ENCODE measurements at regions not wholly inside any gene's neighbourhood (a gene's known extent, or its start where the extent isn't known, plus 50 kb on each side); places are given as distances from the start of the nearest gene placed in this dataset.

- Histone ChIP-seq H3K27me3 (ENCODE audit: control insufficient read depth, insufficient read depth, low read length) (no peaks in the 10 kb centered on the region), H3K27ac (ENCODE audit: low read depth, low read length) (no peak overlapping the region), H3K9me3 (ENCODE audit: control insufficient read depth, insufficient read depth, low read length) (no peaks in the 10 kb centered on the region), H3K4me3 (ENCODE audit: low read depth, low read length) (no peak overlapping the region)
- no peak for TF ChIP-seq CTCF (IDR thresholded peaks at IDR 0.05; ENCODE audit: low read depth, low read length)
- CTCF ChIA-PET, result no interaction called here
- DNase-seq (ENCODE audit: low read depth, low spot score), result no peak
- POLR2A ChIA-PET, result no interaction called here
Observed at GRCh38 chr11:122033193-122033592, 82.8 kb downstream of the BLID start.

- H3K27me3 ChIP-seq (ENCODE audit: control insufficient read depth, insufficient read depth, low read length), result no peaks in the 10 kb centered on the region
- H3K27ac ChIP-seq (ENCODE audit: low read depth, low read length), result no peak overlapping the region
- H3K9me3 ChIP-seq (ENCODE audit: control insufficient read depth, insufficient read depth, low read length), result no peaks in the 10 kb centered on the region
- no peak overlapping the region for H3K4me3 ChIP-seq (ENCODE audit: low read depth, low read length)
- no peak for TF ChIP-seq CTCF (IDR thresholded peaks at IDR 0.05; ENCODE audit: low read depth, low read length)
- CTCF ChIA-PET, result interaction anchor here (0.7 kb wide), 1 partner anchor 377 kb away, joined by 3 read pairs; no protein-coding TSS in a partner anchor
- POLR2A ChIA-PET, result no interaction called here
- no peak for DNase-seq (ENCODE audit: low read depth, low spot score)
Observed at GRCh38 chr11:122032317-122032716, 83.7 kb downstream of the BLID start.

DNA sequence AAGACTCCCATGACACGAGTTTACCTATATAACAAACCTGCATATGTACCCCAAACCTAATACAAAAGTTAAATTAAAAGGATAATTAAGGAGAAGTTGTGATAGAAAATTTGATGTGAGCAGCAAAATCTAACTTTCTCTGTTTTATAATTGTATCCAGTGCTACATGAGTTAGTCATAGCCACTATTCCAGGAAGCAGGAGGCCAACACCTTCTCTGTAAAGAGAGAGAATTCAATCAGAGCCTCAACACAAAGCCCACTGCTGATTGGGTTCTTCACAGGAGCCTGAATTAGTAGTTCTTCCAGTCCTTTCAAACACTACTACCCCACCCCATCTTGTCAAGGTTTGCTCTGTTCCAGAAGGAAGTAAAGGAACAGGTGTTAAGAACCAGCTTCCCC is 84.2 kb downstream of the BLID start:
- H3K27me3 ChIP-seq (ENCODE audit: control insufficient read depth, insufficient read depth, low read length), result no peaks in the 10 kb centered on the region
- H3K27ac ChIP-seq (ENCODE audit: low read depth, low read length), result no peak overlapping the region
- ChIA-PET POLR2A (no interaction called here), CTCF (interaction anchor here (0.7 kb wide), 2 partner anchors 376 to 380 kb away, joined by 3 to 7 read pairs; no protein-coding TSS in a partner anchor)
- H3K4me3 ChIP-seq (ENCODE audit: low read depth, low read length), result no peak overlapping the region
- DNase-seq (ENCODE audit: low read depth, low spot score), result no peak
- H3K9me3 ChIP-seq (ENCODE audit: control insufficient read depth, insufficient read depth, low read length), result no peaks in the 10 kb centered on the region
- TF ChIP-seq CTCF (IDR thresholded peaks at IDR 0.05; ENCODE audit: low read depth, low read length), result no peak

DNA sequence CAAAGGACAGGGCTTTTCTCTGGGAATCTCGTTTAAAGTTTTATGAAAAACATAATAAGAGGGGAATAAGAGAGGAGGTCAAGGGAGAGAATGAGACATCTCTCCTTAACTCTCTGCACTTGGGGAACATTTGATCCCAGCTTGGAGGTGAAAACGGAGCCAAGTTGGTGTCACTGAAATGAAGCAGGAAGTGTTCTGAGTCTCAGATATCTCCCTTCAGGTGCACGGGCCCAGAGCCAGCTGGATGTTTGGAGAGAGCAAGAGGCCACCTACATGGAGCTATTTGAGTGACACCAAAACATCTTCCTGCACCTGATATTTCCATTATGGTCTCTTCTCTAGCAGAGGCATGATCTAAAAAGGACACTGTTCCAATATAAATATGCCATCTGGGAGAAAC is 85.7 kb downstream of the BLID start:
- no peaks in the 10 kb centered on the region for H3K9me3 ChIP-seq (ENCODE audit: control insufficient read depth, insufficient read depth, low read length)
- TF ChIP-seq CTCF (IDR thresholded peaks at IDR 0.05; ENCODE audit: low read depth, low read length), result no peak
- no peak for DNase-seq (ENCODE audit: low read depth, low spot score)
- H3K27me3 ChIP-seq (ENCODE audit: control insufficient read depth, insufficient read depth, low read length), result no peaks in the 10 kb centered on the region
- H3K27ac ChIP-seq (ENCODE audit: low read depth, low read length), result no peak overlapping the region
- no peak overlapping the region for H3K4me3 ChIP-seq (ENCODE audit: low read depth, low read length)
- ChIA-PET CTCF (interaction anchor here (0.6 to 1.1 kb wide), 2 partner anchors 375 to 599 kb away, joined by 3 to 4 read pairs; no protein-coding TSS in a partner anchor), POLR2A (interaction anchor here (0.6 kb wide), 1 partner anchor 123 kb away, joined by 10 read pairs; no protein-coding TSS in a partner anchor)

GRCh38 chr11:122028545-122028944 is 87.5 kb downstream of the BLID start:
- ChIA-PET POLR2A (no interaction called here), CTCF (no interaction called here)
- Histone ChIP-seq H3K4me3 (ENCODE audit: low read depth, low read length) (no peak overlapping the region), H3K27me3 (ENCODE audit: control insufficient read depth, insufficient read depth, low read length) (no peaks in the 10 kb centered on the region), H3K9me3 (ENCODE audit: control insufficient read depth, insufficient read depth, low read length) (no peaks in the 10 kb centered on the region), H3K27ac (ENCODE audit: low read depth, low read length) (no peak overlapping the region)
- no peak for DNase-seq (ENCODE audit: low read depth, low spot score)
- TF ChIP-seq CTCF (IDR thresholded peaks at IDR 0.05; ENCODE audit: low read depth, low read length), result no peak
